ENCODE measurements at regions not wholly inside any gene's neighbourhood (a gene's known extent, or its start where the extent isn't known, plus 50 kb on each side); places are given as distances from the start of the nearest gene placed in this dataset.

DNA sequence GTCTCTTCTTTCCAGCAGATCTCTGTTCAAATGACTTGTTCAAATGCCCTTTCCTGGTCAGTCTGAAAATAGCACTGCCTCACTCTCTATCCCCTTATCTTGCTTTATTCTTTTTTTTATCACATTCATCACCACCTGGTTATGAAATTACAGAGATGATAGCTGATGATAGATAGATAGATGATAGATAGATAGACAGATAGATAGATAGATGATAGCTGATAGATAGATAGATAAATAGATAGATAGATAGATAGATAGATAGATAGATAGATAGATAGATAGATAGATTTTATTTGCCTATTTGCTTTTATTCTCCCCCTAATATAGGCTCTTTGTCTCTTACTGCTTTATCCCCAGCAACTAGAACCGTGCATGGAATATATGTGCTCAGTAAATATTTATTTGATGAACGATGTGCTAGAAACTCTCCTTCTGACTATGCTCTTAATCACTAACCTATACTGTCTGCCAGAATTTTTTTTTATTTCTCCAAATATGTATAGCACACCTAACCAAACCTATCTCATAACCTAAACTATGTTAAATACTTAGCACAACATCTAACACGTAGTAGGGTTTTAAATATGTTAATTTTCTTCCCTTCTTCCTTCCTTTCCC, 372.8 kb upstream of the DUSP10 start:
- no peak for DNase-seq (ENCODE audit: low spot score)

DNA sequence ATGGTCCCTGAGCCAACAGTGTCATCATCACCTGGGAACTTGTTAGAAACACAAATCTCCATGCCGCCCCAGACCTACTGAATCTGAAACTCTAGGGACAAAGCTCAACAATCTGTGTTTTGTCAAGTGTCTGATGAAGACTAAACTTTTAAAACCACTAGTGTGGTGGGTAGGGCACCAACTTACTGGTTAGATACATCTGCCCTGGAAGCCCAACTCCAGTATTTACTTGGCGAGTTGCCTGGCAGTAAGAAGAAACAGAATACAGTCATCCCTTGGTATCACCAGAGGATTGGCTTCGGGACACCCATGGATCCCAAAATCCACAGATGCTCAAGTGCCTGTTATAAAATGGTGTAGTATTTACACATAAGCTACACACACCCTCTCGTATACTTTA, 367.9 kb upstream of the DUSP10 start:
- DNase-seq (ENCODE audit: low spot score), result no peak

- DNase-seq (ENCODE audit: low spot score), result no peak
These were observed 366.1 kb upstream of the DUSP10 start for GRCh38 chr1:222107975-222108374.

- DNase-seq (ENCODE audit: low spot score), result no peak
These were observed 365.4 kb upstream of the DUSP10 start for GRCh38 chr1:222107267-222107666.

GRCh38 chr1:222106377-222106776, 364.5 kb upstream of the DUSP10 start:
- DNase-seq (ENCODE audit: low spot score), result no peak

GRCh38 chr1:222105861-222106260, 364.0 kb upstream of the DUSP10 start:
- no peak for DNase-seq (ENCODE audit: low spot score)

GRCh38 chr1:222105393-222105737, 363.5 kb upstream of the DUSP10 start:
- no peak for DNase-seq (ENCODE audit: low spot score)

- DNase-seq (ENCODE audit: low spot score), result no peak
These were observed 363.0 kb upstream of the DUSP10 start for GRCh38 chr1:222104694-222105392.

DNA sequence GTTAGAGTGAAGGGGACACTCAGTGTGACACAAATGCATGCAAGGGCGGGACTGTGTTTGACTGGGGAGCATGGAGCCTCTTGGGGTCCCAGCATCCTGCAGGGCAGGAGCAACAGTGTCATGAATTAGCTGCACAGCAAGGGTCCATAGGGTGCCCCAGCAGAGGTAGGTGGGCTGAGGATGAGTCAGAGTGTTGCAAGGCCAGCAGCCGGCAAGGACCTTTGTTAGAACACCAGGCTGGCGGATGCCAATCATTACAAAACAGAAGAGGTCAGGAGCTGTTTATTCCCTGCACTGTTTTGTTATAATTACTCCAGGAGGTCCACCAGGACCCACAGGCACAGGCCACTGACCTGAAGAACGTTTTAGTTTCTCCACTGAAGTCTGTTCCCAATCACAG, 362.2 kb upstream of the DUSP10 start:
- no peak for DNase-seq (ENCODE audit: low spot score)

DNA sequence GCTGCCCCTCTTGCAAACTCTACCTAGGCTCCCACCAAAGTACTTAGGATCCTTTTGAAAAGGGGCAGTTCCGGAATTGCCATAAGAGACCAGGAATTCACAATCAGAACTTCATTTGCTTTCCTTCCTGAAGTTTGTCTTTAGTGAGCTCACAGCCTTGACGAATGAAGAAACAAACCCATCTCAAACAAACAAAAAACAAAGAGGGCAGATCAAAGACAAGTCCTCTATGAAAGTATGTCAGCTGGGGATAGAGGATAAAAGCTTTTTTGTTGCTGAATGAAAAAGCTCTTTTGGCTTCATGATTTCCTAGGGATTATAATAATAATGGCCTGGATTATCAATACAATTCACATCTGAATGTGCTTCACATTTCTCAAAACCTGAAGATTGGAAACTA, 357.9 kb upstream of the DUSP10 start:
- DNase-seq (ENCODE audit: low spot score), result no peak

- DNase-seq (ENCODE audit: low spot score), result no peak
These were observed 356.5 kb upstream of the DUSP10 start for GRCh38 chr1:222098404-222098803.

DNA sequence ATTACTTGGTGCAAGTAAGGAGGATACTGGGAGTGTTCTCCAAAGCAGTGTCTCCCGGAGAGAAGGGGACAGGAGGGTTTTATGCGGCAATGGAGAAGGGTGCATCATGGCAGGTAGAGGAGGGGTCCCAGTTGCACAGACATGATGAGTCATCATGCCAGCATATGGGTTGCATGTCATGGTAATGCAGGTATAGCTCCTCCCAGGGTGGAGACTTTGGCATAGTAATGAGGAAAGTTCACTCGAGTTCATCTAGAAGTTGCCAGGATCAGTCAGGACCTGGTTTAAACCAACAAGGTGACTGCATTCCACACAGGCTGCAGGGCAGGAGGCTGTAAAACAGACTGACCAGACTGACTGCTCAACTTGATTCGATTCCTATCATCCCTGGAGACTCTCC, 355.7 kb upstream of the DUSP10 start:
- DNase-seq (ENCODE audit: low spot score), result no peak

GRCh38 chr1:222096883-222097282, 355.0 kb upstream of the DUSP10 start:
- DNase-seq (ENCODE audit: low spot score), result no peak

DNA sequence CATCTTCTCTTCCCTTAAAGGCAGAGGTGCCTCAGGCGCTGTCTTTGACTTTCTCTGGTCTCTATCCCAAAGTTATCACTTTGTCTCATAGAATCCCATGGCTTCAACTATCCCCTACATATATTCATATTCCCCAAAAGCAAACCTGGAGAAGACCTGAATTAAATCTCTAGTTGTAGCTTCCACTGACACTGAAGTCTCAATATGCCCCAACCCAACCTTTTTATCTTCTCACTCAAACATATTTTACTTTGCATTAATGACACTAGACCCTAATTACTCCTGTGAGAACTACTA, 354.5 kb upstream of the DUSP10 start:
- no peak for DNase-seq (ENCODE audit: low spot score)

DNA sequence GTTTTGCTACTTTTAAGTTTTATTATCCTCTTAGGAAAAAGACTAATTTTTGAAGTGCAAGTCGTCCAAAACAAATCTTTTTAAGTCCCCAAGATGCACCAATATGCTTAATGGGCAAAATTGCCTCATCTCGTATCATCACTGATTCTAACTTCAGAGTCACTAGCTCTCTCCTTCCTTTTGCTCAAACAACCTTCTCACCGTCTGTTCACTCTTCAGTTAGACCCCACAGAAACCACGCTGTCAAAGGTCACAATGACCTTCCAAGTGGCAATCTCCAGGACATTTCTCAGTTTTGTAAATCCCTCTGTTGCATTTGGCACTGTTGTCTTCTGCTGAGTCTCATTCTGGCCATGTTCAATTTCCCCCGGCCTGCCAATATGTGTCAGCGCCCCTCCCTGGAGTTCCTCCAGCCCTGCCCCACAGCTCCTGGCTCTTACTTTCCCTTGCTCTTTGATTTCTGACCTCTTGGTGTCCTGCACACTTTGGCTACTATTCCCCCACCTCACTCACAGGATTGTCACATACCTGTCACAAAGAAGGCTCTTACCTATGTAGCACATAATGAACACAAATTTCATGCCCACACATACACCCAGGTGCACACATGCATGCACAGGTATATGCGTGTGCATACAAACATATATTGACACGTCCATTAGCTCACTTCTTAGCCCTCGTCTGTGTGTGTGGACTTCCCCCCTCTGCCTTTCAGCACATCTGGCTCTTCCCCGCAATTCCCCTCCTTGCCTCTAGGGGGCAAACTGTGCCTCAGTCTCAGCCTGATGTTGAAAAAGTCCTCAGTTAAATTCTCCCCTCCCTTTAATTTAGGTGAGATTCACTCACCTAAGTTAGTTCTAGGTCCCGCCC, 354.0 kb upstream of the DUSP10 start:
- DNase-seq (ENCODE audit: low spot score), result no peak

GRCh38 chr1:222093518-222093917, 351.6 kb upstream of the DUSP10 start:
- DNase-seq (ENCODE audit: low spot score), result no peak

DNA sequence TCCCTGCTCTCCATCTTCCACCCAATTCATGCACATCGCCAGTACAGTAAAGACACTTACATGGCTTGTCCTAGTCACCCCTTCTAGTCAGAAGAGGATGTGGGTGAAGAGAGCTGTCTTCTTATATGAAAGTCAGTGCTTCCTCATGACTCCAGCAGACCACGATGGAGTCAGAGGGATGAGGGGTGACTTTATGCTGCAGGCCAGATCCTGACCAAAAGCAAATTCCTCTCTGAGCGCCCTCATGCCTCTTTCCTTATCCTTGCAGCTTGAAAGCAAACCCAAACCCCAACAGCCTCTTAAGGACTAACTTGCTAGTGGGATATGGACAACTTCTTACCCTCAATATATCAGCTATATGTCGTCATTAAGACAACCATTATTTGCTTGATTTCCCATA, 348.2 kb upstream of the DUSP10 start:
- DNase-seq (ENCODE audit: low spot score), result no peak

DNA sequence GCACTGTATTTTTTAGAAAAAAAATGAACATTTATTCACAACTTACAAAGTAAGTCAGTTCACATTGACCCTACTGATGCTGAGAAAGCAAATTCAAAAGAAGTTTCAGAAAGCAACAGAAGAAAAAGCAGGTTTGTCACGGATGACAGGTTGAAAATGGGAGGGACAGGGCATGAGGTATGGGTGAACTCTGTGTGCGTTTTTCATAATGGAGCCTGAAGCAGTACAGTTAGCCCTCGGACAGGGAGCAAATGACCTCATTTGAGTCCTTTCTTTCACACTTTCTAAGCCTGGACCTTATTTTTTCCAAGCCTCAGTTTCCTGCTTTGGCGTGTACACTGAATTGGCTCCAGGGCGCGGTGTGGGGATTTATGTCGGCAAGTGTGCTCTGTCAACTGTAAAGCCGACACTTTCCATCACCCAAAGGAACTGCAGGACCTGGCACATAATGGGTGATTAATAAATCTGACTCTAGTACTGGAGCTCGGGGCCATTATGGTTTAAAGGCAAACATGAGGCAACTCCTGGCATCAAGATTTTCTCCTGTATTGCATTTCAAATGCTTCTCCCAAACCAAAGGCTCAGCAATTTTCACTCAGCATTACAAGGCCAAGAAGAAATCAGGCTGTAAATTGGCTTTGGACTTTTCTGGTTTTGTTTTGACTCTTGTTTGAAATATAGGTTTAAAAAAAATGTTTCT, 345.5 kb upstream of the DUSP10 start:
- DNase-seq (ENCODE audit: low spot score), result no peak

DNA sequence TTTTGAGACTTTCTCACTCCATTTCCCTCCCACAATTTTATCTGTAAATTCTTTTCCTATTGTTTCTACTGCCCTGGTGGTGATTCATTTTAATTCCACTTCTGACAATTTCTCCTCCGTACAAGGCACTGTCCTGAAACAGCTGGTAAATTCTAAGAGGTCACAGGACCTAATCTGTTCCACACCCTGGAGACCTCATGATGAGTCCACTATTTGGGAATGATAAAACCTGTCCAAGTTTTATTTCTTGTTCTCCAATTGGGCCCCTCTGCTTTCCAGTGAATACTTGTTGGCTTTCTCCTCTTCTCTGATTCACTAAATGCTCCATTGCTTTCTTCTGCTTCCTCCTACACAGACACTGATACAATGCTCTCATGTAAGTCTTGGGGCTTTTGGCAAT, 343.1 kb upstream of the DUSP10 start:
- no peak for DNase-seq (ENCODE audit: low spot score)

GRCh38 chr1:222084048-222084447, 342.2 kb upstream of the DUSP10 start:
- no peak for DNase-seq (ENCODE audit: low spot score)

DNA sequence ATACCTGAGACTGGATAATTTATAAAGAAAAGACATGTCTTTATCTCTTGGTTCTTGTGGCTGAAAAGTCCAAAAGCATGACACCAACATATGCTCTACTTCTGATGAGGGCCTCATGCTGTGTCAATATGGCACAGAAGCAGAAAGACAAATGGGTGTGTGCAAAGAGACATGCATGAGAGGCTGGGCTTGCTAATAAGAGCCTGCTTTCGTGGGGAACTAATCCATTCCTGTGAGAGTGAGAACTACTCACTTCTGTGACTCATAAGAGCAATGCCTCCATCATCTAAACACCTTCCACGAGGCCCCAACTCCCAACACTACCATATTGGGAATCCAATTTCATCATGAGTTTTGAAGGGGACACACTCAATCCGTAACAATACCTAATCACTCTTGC, 340.0 kb upstream of the DUSP10 start:
- no peak for DNase-seq (ENCODE audit: low spot score)

- no peak for DNase-seq (ENCODE audit: low spot score)
These were observed 337.7 kb upstream of the DUSP10 start for GRCh38 chr1:222079566-222079965.
